ENCODE measurements at regions not wholly inside any gene's neighbourhood (a gene's known extent, or its start where the extent isn't known, plus 50 kb on each side); places are given as distances from the start of the nearest gene placed in this dataset.

GRCh38 chr12:98113548-98113947 lies 401.8 kb upstream of the TMPO start:
- TF ChIP-seq POLR2A (IDR thresholded peaks at IDR 0.05) (no peak), CTCF (IDR thresholded peaks at IDR 0.05) (no peak)

All from Peyer's patch (tissue), 4 donors.